ENCODE measurements at regions not wholly inside any gene's neighbourhood (a gene's known extent, or its start where the extent isn't known, plus 50 kb on each side); places are given as distances from the start of the nearest gene placed in this dataset.
A peak's percentile ranks its signal among the peaks of the same experiment; 100 is the strongest.
"Not testable (repeated sequence)": the region's sequence is repeated elsewhere in the genome, so short reads cannot be mapped to it uniquely, and the experiment has no call there.

GRCh38 chr5:60163762-60164161, 270.2 kb upstream of the PDE4D start:
- no peak for DNase-seq

GRCh38 chr5:60162441-60162840, 268.9 kb upstream of the PDE4D start:
- no peak for DNase-seq

- peak; percentile 10 for DNase-seq
Measured at GRCh38 chr5:60161340-60161934, 267.9 kb upstream of the PDE4D start.

- DNase-seq = no peak
Measured at GRCh38 chr5:60149081-60149480, 255.6 kb upstream of the PDE4D start.

GRCh38 chr5:60148366-60148765, 254.8 kb upstream of the PDE4D start:
- no peak for DNase-seq

- no peak for DNase-seq
Measured at GRCh38 chr5:60147791-60148190, 254.3 kb upstream of the PDE4D start.

- no peak for DNase-seq
Measured at GRCh38 chr5:60143942-60144549, 250.5 kb upstream of the PDE4D start.

GRCh38 chr5:60141119-60141518, 247.6 kb upstream of the PDE4D start:
- DNase-seq = no peak

- DNase-seq = no peak
Measured at GRCh38 chr5:60136841-60137240, 243.3 kb upstream of the PDE4D start.

GRCh38 chr5:60131504-60131903, 238.0 kb upstream of the PDE4D start:
- DNase-seq = no peak

GRCh38 chr5:60125636-60126035, 232.1 kb upstream of the PDE4D start:
- no peak for DNase-seq

GRCh38 chr5:60102961-60103693, 209.6 kb upstream of the PDE4D start:
- no peak for DNase-seq

GRCh38 chr5:60101573-60101972, 208.0 kb upstream of the PDE4D start:
- DNase-seq = no peak

- DNase-seq = no peak
Measured at GRCh38 chr5:60092671-60093422, 199.3 kb upstream of the PDE4D start.

GRCh38 chr5:60086583-60086982, 193.1 kb upstream of the PDE4D start:
- no peak for DNase-seq

- no peak for DNase-seq
Measured at GRCh38 chr5:60084226-60084625, 190.7 kb upstream of the PDE4D start.

GRCh38 chr5:60077292-60077691, 183.8 kb upstream of the PDE4D start:
- DNase-seq = no peak

- DNase-seq = no peak
Measured at GRCh38 chr5:60076746-60077145, 183.2 kb upstream of the PDE4D start.

- no peak for DNase-seq
Measured at GRCh38 chr5:60066502-60066901, 173.0 kb upstream of the PDE4D start.

GRCh38 chr5:60060389-60060788, 166.9 kb upstream of the PDE4D start:
- DNase-seq = no peak

- DNase-seq = no peak
Measured at GRCh38 chr5:60056191-60056590, 162.7 kb upstream of the PDE4D start.

- no peak for DNase-seq
Measured at GRCh38 chr5:60055168-60055567, 161.6 kb upstream of the PDE4D start.

- DNase-seq = not testable (repeated sequence)
Measured at GRCh38 chr5:60041996-60042664, 148.6 kb upstream of the PDE4D start.
